ENCODE measurements at regions not wholly inside any gene's neighbourhood (a gene's known extent, or its start where the extent isn't known, plus 50 kb on each side); places are given as distances from the start of the nearest gene placed in this dataset.
"Not testable (repeated sequence)": the region's sequence is repeated elsewhere in the genome, so short reads cannot be mapped to it uniquely, and the experiment has no call there.

DNA sequence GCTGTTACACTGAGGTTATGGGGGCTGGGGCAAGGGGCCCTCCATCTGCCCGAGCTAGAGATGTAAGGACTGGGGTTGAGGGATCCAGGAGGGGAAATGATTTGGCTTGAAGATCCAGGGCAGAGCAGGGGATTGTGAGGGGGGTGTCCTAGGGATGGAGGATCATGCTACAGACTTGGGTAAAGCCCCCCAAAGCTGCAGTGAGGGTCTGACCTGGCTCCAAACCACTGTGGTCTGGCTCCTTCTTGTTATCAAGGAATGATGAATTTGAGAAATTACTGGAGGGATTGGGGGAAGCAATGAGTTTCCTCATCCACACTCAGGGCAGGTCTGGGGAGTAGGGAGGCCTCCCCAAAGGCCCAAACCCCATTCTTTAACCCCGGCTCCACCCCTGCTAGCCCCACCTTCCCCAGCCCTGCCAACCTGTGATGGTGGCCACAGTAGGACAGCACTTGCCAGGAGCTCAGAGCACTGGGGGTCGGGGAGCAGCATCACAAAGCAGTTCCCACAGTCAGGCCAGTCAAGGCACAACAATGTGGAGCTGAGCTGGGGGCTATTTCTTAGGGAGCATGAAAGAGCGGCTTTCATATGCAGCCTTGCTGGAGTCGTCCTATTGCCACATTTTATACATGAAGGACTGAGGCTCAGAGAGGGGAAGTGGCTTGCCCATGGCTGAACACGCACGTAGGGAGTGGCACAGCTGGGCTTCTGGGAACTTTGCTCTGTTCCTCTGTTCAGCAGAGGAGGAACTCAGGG, 165.5 kb downstream of the EFNB1 start:
- DNase-seq = no peak

DNA sequence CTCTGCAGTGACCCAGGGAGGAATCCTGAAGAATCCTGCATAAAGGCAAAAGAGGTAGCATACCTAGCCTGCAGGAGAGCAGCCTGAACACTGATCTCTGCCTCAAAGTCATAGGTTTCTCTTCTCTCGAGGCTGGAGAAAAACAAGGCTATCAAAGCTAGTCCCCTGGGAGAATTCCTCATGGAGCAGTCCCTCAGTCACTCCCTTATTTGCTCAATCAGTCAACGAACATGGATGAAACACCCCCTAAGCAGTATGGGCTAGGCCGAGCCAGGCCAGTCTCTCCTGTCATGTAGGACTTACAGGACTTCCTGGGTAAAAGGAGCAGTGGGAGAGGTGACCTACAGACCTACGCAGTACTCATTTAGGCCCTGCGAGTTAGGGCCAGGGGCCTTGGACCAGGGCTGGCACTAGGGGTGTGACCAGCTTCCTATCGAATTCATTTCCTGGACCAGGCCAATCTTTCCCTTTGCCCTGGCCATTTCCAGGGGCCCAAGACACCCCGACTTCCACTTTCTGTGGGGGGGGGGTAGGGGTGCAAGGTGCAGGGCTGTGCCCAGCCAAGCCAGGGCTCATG, 164.1 kb downstream of the EFNB1 start:
- DNase-seq = no peak

DNA sequence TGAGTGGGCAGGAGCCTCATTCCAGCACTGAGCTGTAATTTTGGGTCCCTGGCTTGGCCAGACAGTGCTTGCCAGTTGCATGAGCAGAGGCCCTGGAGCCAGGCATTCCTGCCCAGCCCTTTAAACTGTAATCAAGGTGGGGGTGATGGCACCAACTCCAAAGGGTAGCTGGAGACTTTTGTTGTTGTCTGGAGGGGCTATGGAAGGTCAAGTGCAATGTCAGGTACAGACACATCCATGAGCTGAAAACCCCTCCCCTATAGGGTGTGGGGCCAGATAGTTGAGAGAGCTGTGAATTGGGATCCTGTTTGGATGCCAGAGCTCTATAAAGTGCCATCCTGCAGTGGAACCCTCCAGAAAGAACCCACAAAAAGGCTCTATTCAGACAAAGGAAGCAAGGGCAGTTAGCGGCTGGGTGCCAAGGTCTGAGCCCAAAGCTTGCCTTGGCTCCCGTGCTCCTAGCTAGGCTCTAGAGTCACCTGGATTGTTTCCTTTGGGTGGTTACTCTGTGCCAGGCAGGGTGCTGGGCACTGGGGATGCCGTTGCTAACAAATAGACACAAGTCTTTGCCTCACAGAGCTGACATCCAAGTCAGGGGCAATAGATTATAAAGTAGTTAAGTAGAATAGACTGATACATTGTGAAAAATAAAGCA, 163.0 kb downstream of the EFNB1 start:
- no peak for DNase-seq

DNA sequence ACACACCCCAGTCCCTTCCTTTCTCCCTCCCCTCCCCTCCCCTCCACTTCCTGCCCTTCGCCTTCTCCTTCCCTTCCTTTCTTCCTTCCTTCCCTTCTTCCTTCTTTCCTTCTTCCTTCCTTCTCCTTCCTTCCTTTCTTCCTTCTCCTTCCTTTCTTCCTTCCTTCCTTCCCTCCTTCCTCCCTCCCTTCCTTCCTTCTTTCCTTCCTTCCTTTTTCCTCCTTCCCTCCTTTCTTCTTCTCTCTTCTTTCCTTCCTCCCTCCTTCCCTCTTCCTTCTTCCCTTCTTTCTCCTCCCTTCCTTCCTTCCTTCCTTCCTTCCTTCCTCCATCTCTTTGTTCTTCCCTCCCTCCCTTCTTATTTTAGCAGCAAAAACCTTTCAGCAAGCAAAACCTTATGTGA, 162.1 kb downstream of the EFNB1 start:
- no peak for DNase-seq

DNA sequence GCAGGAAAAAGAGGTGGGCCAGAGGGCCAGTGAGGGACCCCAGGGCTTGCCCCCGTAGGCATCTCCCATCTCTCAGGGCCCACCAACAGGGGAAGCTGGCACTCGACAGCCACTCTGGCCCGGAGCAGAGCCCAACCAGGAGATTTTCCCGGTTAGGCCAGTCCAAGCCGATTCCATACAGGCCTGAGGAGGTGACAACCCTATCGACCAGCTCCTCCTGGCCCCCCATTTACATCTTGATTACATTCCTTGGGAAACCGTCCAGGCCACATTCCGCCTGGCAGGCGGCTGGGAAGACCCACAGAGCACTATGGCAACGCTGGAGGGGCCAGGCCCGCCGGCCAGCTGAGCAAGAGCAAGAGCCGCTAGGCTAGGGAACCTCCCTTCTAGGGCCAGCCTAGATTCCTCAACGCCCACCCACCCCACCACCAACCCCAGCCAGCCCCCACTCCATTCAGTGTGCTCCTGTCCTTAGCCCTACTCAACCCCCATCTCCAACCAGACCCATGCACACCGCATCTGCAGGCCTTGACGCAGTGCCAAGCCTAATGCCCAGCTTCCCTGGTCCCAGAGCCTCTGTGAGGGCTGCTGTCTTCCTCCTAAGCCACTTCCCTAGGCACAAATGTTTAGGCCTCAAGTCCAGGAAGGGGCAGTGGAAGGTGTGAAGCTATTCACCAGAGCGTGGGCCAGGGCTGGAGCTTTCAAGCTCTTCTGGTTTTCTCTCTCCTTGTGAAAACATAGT, 161.2 kb downstream of the EFNB1 start:
- no peak for DNase-seq

DNA sequence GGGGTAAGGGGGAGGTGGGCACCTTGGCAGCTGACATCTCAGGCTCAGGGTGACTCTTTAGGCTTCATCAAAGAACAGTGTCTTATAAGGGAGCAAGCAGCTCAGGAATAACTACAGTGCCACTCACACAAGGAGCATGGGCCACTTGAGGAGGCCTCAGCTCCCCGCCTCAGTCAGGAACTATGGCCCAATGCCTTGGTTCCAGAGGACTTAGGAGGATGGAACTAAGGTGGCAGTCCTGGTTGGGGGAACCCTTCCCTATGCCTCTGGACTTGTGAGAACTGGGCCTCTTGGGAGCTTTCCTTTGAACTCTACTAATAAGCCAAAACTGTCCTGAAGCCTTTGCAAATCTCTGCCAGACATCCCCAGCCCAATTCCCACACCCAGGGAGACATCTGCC, 160.6 kb downstream of the EFNB1 start:
- DNase-seq = no peak

DNA sequence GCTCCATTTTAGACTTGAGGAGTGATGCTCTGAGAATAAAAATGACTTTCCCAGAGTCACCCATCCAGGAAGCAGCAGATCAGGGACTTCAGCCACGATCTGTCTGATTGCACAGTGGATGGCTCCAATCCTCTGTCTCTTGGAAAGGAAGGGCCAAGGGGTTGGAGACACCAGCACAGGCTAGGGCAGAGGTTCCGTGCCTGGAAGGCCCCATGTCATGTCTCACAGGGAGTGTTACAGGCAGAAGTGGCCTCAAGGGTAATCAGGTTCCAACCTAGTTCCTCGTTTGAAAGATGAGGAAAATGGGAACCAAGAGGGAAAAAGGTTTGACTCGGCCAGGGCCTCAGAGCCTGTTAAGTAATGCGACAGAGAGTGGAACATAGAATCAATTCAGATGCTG, 160.0 kb downstream of the EFNB1 start:
- no peak for DNase-seq

DNA sequence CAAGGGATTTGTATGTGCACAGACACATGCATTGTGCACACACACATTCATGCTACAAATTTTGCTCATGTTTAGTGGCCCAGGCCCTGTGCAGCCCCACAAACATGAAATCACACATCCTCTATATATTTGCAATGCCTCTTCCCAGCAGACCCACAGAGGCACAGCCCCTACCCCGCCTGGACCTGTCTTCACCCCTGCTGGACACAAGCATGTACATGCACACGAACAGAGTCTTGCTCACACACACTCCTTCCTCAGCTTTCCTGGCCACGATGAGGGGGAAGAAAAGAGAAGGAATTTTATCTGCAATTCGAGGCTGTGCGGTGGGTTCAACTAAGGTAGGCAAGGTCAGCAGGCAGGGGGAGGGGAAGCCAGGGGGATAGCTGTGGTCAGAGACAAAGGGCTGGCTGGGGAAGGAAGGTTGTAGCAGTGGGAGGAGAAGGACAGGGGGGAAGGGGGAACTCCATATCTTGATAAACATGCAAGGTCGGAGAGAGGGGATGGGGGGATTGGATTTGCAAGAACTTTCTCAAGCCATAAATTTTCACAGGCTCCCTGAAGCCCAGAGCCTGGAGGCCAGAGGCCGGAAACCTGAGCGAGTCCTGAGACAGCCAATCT, 156.4 kb downstream of the EFNB1 start:
- DNase-seq = no peak

DNA sequence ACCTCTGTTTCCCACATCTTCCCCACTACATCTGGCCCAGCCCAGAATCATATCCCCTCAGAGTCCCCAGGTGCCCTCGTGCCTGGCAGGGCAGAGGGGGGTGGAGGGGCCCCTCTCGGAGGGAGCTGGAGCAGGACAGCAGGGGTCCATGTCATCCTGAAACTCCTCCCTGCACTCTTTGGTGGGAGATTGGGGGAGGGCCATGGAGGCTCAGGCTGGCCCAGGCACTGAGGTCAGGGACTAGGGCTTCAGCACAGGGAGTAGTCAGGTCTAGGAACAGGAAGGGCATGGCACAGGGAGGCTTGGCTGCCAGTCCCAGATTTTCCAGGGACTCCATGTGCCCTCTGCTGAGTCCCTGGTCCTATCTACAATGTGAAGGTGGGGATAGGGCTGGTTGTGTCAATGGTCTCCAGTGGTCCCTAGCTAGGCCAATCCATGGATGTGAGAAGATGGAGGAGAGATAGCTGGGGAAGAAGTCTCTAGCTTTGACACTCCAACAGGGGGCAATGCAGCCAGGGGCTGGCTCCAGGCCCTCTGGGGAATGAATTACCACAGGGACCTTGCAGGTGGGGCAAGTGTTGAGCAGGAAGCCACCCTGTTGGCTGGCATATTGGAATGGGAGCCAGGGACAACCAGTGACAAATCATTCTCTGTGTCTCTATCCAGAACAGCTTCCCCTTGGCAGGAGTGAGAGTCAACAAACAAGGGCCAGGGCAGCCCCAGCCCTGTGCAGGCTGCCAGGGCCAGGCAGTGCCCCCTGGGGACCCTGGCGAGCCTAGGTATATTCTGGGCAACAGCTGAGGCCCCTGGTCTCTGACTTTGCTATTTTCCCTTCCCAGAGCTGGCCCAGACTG, 154.4 kb downstream of the EFNB1 start:
- DNase-seq = no peak

DNA sequence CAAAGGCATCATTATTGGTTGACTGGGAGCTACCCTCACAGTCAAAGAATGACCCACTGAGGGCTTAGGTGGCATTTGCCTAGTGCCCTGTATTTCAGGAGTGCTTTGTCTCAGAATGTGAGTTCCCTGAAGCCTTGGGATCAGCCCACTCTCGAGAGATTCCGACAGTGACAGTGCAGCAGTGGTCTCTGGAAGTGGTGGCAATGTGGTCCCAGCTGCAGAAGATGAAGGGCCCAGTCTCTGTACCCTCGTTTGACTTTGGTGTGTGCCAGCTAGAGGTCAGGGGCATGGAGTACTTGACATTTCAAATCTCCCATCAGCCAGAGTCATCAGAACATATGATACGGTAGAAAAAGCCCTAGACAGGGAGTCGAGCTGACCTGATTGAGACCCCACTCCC, 153.7 kb downstream of the EFNB1 start:
- no peak for DNase-seq

DNA sequence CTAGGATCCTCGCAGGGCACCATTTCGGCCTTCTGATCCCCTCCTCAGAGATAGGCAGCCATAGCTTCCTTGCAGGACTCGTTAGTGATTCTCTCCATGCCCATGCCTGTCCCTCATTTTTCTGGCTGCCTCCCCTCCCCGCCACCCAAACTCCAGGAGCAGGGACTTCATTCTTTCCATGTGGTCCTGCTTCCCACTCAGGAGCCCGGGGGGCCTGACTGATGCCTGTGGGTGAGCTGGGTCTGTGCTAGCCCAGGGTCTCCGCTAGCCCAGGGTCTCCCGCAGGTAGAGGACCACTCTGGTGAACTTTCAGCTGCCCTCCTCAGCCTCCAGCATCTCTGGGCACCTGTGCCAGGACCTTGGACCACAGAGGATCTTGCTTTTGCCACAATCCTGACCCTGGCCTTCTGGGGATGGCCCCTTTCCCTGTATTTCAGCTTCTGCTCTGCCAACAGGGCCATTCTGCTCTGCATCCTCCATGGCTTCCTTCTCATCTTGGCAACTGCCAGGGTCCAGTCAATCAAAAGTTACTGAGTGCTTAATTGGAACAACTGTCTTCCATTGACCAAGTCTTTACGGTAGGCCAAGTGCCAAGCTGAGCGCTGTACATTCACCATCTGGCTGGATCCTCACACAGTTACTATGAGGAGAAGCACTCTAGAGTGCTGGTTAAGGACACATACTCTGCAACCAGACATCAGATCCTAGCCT, 152.2 kb downstream of the EFNB1 start:
- DNase-seq = no peak

DNA sequence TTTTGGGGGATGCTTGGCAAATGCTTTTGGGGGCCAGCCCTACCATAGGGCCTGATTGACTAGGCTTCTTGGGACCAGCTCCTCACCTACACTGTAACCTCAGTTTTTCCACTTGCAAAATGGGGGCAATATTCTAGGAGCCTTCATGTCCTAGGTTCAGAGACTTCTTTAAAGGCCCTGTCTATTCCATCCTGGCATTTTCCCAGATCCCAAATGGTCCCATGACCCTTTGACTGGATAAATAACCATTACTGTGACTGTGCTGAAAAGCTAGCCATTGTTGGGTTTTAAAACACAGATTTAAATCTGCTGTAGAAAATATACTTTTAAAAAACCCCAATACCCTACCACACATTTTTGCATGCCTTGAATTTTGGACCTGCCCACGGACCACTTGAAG, 149.8 kb downstream of the EFNB1 start:
- DNase-seq = no peak

DNA sequence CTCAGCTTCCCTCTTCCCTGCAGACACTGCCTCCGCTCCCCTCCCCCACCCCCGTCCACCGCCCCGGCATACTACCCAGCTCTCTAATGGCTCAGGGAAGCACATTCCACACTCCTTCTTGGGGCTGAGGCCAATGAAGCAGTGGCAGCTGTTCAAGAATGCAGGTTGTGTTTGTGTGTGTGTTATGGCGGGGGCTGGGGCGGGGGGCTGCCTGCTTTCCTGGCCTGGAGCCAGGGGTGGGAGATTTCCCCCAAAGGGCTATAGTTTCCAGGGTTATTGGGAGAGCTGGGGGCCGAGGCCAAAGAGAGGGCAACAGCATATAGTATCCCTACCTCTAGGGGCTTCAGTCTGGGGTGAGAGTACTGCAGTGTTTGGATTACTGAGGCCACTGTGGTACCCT, 149.4 kb downstream of the EFNB1 start:
- no peak for DNase-seq

DNA sequence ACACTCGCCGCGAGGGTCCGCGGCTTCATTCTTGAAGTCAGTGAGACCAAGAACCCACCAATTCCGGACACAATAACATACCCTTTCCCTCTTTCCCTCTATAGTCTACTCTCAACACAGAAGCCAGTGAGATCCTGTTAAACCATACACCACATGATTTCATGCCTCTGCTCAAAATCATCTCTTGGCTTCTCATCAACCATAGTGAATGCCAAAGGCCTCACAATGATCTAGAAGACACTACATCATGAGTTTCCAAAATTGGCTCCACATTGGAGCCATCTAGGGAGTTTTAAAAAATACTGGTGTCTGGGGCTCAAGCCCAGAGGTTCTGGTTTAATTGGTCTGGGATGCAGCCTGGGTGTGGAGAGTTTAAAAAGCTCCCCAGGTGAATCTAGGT, 124.5 kb downstream of the EFNB1 start:
- no peak for DNase-seq

DNA sequence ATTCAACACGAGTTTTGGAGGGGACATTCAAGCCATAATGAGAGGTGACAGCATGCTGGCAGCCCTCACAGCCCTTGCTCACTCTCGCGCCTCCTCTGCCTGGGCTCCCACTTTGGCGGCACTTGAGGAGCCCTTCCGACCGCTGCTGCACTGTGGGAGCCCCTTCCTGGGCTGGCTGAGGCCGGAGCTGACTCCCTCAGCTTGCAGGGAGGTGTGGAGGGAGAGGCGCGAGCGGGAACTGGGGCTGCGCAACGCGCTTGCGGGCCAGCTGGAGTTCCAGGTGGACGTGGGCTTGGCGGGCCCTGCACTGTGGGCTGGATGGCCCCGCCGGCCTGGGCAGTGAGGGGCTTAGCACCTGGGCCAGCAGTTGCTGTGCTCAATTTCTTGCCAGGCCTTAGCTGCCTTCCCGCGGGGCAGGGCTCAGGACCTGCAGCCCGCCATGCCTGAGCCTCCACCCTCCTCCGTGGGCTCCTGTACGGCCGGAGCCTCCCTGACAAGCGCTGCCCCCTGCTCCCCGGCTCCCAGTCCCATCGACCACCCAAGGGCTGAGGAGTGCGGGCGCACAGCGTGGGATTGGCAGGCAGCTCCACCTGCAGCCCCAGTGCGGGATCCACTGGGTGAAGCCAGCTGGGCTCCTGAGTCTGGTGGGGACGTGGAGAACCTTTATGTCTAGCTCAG, 123.3 kb downstream of the EFNB1 start:
- DNase-seq = not testable (repeated sequence)

DNA sequence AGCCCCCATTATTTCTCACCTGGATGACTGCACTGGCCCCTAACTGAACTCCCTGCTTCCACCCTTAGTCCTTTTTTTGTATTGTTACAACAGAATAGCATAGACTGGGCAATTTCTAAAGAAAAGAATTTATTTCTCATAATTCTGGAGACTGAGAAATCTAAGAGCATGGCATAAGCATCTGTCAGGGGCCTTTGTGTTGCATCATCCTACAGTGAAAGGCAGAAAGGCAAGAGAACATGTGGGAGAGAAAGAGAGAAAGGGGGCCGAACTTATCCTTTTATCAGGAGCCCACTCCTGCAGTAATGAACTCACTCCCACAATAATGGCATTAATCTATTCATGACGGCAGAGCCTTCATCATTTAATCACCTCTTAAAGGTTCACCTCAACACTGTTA, 122.1 kb downstream of the EFNB1 start:
- DNase-seq = no peak

DNA sequence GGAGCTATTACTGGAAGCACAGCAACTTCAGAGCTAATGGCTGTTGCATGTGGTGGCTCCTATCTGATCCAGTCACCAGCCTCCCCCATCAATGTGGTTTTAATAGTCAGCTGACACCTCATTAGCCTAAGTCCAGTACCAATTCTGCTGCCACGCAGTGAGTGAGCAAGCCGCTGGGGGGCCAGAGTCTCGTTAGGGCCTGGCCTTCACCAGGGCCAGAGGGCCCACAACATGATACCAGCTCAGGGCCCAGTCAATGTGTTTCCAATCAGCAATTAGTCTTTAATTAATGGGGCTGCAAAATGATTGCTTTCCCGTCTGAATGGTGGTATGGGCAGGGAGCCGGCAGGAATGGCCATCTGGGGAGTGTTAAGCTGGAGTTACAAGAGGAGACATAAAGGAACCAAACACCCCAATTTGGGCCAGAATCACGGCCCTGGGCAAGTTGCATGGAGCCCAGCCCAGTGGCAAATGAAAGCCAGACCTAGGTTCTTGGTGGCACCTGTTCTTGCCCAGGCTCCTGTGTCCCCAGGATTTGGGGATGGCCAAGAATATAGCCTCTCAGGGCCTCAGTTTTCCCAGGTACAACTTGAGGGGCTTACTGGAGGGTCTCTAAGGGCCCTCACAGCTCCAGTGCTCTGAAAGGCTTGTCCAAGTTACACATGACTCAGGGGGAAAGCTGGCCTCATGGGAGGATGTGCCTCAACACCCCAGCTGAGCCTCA, 119.2 kb downstream of the EFNB1 start:
- no peak for DNase-seq

DNA sequence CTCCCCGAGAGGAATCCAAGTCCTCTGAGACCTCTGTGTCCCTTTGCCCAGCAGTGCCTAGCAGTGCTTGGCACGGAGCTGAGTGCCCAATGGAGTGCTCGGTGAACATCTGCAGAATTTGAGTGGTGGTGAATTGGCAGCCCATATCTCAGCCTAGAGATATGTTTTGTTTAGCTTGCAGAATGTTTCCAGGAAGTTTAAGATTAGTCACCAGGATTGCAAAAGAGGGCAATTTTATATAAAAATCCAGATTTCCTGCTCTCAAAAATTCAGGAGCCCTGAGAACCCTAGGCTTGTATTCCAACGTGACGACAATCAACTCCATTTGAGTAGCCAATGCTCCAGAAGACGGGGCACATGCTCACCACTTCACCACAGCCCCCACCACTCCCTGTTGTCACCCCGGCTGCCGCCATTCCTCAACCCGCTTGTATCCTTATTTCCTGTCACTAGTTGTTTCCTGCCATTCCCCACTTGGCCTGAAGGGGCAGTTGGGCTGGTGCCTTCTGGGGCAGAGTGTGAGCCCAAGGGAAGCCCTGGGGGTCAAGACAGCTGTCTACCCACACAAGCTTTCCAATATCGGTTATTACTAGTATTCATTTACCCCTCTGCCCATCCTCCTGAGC, 116.9 kb downstream of the EFNB1 start:
- no peak for DNase-seq

DNA sequence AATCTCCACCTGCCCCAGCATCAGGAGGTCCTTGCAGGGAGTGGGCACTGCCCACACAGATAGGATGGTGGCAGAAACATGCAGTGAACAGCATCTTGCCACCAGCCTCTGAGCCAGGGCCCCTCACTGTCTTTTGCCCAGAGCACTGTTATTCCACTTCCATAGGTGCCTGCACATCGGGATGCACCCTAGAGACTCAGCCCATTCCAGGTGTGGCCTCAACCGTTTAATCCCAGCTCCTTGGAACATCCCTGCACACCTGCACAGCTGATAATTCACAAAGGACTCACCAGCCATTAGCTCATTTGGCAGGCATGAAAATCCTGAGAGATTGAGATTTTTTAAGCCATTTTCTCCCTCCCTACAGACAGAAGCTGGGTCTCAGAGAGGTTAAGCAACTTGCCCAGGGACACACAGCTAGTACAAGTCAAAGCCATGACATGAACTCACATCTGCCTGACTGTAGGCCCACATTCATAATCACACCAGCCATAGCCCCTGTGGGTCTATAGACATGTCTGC, 116.3 kb downstream of the EFNB1 start:
- no peak for DNase-seq

DNA sequence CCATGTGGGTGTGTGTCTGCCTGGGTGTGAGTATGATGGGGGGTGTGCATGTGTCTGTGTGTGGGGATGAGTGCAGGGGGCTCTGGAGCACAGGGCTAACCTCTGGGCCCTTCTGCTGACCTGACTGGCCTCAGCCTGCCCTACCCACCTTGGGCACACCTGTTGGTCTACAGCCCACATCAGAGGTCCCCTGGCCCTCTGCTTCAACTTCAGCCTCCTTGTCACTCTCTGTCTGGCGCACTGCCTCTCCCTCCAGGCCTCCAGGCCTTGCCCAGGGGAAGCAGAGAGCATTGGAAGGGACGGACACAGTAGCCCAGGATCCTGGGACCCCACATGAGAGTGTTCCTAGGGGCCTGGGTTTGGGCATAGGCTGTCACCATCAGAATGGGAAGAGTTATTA, 115.4 kb downstream of the EFNB1 start:
- no peak for DNase-seq
